WTC11 (cell line): ENCODE measurements at regions not wholly inside any gene's neighbourhood (a gene's known extent, or its start where the extent isn't known, plus 50 kb on each side); places are given as distances from the start of the nearest gene placed in this dataset.

ENCODE experiments used
- ATAC-seq: fragments of 200-7000 bp; cut with Tn5 transposase; 2 replicates; pipeline ENCODE4 v1.10.0; 2021; ENCODE audit warnings: mild to moderate bottlenecking, moderate library complexity
- CTCF ChIA-PET: fragments of 300-600 bp; sonication (Branson Sonifier 250); formaldehyde crosslinking; loops from one replicate; lab custom pipeline; 2021; ENCODE audit warnings: antibody characterized with exemption; lab: Charles Lee
- POLR2A ChIA-PET: fragments of 350-600 bp; sonication (Branson Sonifier 250); formaldehyde crosslinking; loops from one replicate; lab custom pipeline; 2021; ENCODE audit warnings: antibody characterized with exemption; lab: Charles Lee
- DNase-seq: peaks from one replicate; pipeline ENCODE4 v3.0.0; 2021; ENCODE audit warnings: low spot score
- H3K27ac Mint-ChIP-seq: 2 replicates; pipeline ENCODE4 v1.8.0; 2021; ENCODE audit warnings: mixed read lengths
- H3K27me3 Mint-ChIP-seq: 2 replicates; pipeline ENCODE4 v1.8.0; 2021; ENCODE audit warnings: low read depth, mild to moderate bottlenecking, moderate library complexity, mixed read lengths
- H3K36me3 Mint-ChIP-seq: 2 replicates; pipeline ENCODE4 v1.8.0; 2021; ENCODE audit warnings: mixed read lengths
- H3K4me1 Mint-ChIP-seq: 2 replicates; pipeline ENCODE4 v1.8.0; 2022; ENCODE audit warnings: mixed read lengths
- H3K4me3 Mint-ChIP-seq: 2 replicates; pipeline ENCODE4 v1.8.0; 2021; ENCODE audit warnings: mild to moderate bottlenecking, moderate library complexity, mixed read lengths
- H3K9me3 Mint-ChIP-seq: 2 replicates; pipeline ENCODE4 v1.8.0; 2021; ENCODE audit warnings: mixed read lengths
- ATF1 ChIP-seq: sonication (generic); formaldehyde crosslinking; IDR thresholded peaks from 2 replicates; pipeline ENCODE4 v1.8.1; 2023; ENCODE audit warnings: mild to moderate bottlenecking, moderate library complexity, missing genetic modification reagents
- CREB1 ChIP-seq: sonication (generic); formaldehyde crosslinking; IDR thresholded peaks from 2 replicates; pipeline ENCODE4 v1.8.0; 2023; ENCODE audit warnings: mild to moderate bottlenecking, missing genetic modification reagents
- EMX1 ChIP-seq: fragments of 250-450 bp; sonication (Bioruptor Pico); IDR thresholded peaks from 2 replicates; pipeline ENCODE4 v1.8.0; 2021; ENCODE audit warnings: mild to moderate bottlenecking
- FOXJ3 ChIP-seq: sonication (generic); formaldehyde crosslinking; IDR thresholded peaks from 2 replicates; pipeline ENCODE4 v1.9.0; 2021; ENCODE audit warnings: missing genetic modification reagents, mild to moderate bottlenecking, borderline replicate concordance
- HMGA2 ChIP-seq: fragments of 250-450 bp; sonication (Bioruptor Pico); IDR thresholded peaks from 2 replicates; pipeline ENCODE4 v1.4.0; 2021; ENCODE audit warnings: mild to moderate bottlenecking, moderate library complexity
- IRF2 ChIP-seq: sonication (generic); formaldehyde crosslinking; IDR thresholded peaks from 2 replicates; pipeline ENCODE4 v1.8.0; 2022; ENCODE audit warnings: low read depth, missing genetic modification reagents, borderline replicate concordance
- JUN ChIP-seq: sonication (generic); formaldehyde crosslinking; IDR thresholded peaks from 2 replicates; pipeline ENCODE4 v1.8.0; 2023; ENCODE audit warnings: mild to moderate bottlenecking, missing genetic modification reagents
- NFE2L1 ChIP-seq: sonication (generic); formaldehyde crosslinking; IDR thresholded peaks from 2 replicates; pipeline ENCODE4 v1.8.1; 2023; ENCODE audit warnings: missing genetic modification reagents
- RELA ChIP-seq: sonication (generic); formaldehyde crosslinking; IDR thresholded peaks from 2 replicates; pipeline ENCODE4 v1.8.1; 2022; ENCODE audit warnings: missing genetic modification reagents, mild to moderate bottlenecking, borderline replicate concordance
- SOX15 ChIP-seq: fragments of 250-450 bp; sonication (Bioruptor Pico); IDR thresholded peaks from 2 replicates; pipeline ENCODE4 v1.9.0; 2021; ENCODE audit warnings: mild to moderate bottlenecking
- TEAD1 ChIP-seq: sonication (generic); formaldehyde crosslinking; IDR thresholded peaks from 2 replicates; pipeline ENCODE4 v1.8.0; 2022; ENCODE audit warnings: mild to moderate bottlenecking, missing genetic modification reagents
- TEAD4 ChIP-seq: sonication (generic); formaldehyde crosslinking; IDR thresholded peaks from 2 replicates; pipeline ENCODE4 v1.8.0; 2022; ENCODE audit warnings: mild to moderate bottlenecking, missing genetic modification reagents
- ZNF138 ChIP-seq: sonication (generic); formaldehyde crosslinking; conservative IDR thresholded peaks from 2 replicates; pipeline ENCODE4 v1.8.1; 2022; ENCODE audit warnings: mild to moderate bottlenecking, moderate library complexity, missing genetic modification reagents
- ZNF232 ChIP-seq: sonication (generic); formaldehyde crosslinking; IDR thresholded peaks from 2 replicates; pipeline ENCODE4 v1.8.0; 2022; ENCODE audit warnings: mild to moderate bottlenecking, missing genetic modification reagents
- ZNF317 ChIP-seq: sonication (generic); formaldehyde crosslinking; IDR thresholded peaks from 2 replicates; pipeline ENCODE4 v1.8.1; 2023; ENCODE audit warnings: low read depth, mild to moderate bottlenecking, moderate library complexity, missing genetic modification reagents, borderline replicate concordance
- ZNF423 ChIP-seq: fragments of 250-450 bp; sonication (Bioruptor Pico); IDR thresholded peaks from 2 replicates; pipeline ENCODE4 v2.1.2; 2022; ENCODE audit warnings: mild to moderate bottlenecking, moderate library complexity
- TF ChIP-seq, protein P1 (sequence below): sonication (generic); formaldehyde crosslinking; IDR thresholded peaks from 2 replicates; pipeline ENCODE4 v1.8.1; 2022; ENCODE audit warnings: mild to moderate bottlenecking, moderate library complexity, missing genetic modification reagents
- TF ChIP-seq, protein P2 (sequence below): fragments of 250-450 bp; sonication (Bioruptor Pico); IDR thresholded peaks from 2 replicates; pipeline ENCODE4 v2.1.2; 2022; ENCODE audit warnings: mild to moderate bottlenecking, moderate library complexity
- TF ChIP-seq, protein P3 (sequence below): sonication (generic); formaldehyde crosslinking; IDR thresholded peaks from 2 replicates; pipeline ENCODE4 v1.8.0; 2022; ENCODE audit warnings: mild to moderate bottlenecking, missing genetic modification reagents
- TF ChIP-seq, protein P4 (sequence below): fragments of 250-450 bp; sonication (Bioruptor Pico); IDR thresholded peaks from 2 replicates; pipeline ENCODE4 v1.8.0; 2021; ENCODE audit warnings: mild to moderate bottlenecking
- TF ChIP-seq, protein P5 (sequence below): sonication (generic); formaldehyde crosslinking; IDR thresholded peaks from 2 replicates; pipeline ENCODE4 v1.8.0; 2022; ENCODE audit warnings: mild to moderate bottlenecking, missing genetic modification reagents
- TF ChIP-seq, protein P6 (sequence below): sonication (generic); formaldehyde crosslinking; IDR thresholded peaks from 2 replicates; pipeline ENCODE4 v1.8.0; 2022; ENCODE audit warnings: mild to moderate bottlenecking, missing genetic modification reagents

DNA sequence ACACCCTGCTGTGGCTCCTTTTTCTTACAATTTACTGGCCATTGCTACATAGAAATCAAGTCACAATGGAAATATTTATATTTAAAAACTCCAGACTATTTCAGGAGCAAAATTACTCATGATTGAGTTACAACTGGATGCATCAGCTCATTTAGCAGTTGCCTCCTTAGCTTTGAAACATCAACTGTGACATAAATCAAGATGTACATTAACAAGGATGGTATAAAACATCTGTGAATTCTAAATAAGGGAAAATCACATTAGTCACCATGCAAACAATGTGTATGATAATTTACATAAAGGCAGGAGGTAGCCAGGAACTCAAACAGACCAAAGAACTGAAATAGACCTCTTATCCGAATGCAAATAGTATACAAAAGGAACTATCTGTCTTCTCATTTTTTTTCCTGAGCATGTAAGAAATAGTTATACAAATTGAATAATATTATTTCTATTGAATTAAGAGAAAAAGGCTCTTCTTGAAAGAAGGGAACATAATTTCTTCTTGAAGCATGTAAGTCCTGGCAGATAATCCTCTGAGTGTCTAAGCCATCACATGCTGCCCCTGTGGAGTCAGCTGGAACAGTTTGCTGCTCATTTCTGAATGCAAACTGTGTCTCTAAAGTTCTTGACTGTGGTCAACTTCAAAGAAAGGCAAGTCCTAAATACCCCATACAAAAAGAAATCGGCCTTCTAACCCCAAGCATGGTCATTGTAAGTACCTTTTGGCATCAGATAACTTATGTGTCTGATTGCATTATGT, 151.2 kb downstream of the NAA11 start (continued):
- no peak for TF ChIP-seq FOXJ3
- no peak for TF ChIP-seq ZNF138 (CRISPR knock-in tag)
- TF ChIP-seq, protein P1, sequence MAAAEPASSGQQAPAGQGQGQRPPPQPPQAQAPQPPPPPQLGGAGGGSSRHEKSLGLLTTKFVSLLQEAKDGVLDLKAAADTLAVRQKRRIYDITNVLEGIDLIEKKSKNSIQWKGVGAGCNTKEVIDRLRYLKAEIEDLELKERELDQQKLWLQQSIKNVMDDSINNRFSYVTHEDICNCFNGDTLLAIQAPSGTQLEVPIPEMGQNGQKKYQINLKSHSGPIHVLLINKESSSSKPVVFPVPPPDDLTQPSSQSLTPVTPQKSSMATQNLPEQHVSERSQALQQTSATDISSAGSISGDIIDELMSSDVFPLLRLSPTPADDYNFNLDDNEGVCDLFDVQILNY (CRISPR knock-in tag): no peak
- TF ChIP-seq ZNF423 (CRISPR knock-in tag): no peak
- no peak for TF ChIP-seq JUN (CRISPR knock-in tag)
- TF ChIP-seq, protein P2, sequence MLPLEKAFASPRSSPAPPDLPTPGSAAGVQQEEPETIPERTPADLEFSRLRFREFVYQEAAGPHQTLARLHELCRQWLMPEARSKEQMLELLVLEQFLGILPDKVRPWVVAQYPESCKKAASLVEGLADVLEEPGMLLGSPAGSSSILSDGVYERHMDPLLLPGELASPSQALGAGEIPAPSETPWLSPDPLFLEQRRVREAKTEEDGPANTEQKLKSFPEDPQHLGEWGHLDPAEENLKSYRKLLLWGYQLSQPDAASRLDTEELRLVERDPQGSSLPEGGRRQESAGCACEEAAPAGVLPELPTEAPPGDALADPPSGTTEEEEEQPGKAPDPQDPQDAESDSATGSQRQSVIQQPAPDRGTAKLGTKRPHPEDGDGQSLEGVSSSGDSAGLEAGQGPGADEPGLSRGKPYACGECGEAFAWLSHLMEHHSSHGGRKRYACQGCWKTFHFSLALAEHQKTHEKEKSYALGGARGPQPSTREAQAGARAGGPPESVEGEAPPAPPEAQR (CRISPR knock-in tag): no peak
- TF ChIP-seq ATF1 (CRISPR knock-in tag): no peak
- TF ChIP-seq IRF2 (CRISPR knock-in tag): no peak

DNA sequence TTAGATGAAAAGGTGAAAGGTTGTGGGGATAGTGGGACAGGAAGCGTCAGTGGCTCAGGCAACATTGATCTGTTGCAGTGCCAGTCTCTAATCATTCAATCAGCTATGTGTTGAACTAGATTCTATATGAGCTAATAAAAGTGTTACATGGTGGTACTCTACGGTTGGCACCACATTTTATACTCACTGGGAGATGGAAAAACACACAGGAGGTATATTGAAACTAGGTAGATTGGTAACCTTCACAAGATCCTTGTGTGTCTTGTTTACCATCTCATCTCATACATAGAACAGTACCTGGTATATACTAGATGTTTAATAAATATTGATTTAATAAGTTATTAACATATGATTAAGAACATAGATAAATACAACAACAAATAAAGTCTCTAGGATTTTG, 152.7 kb downstream of the NAA11 start:
- peaks cover 5% of the 10 kb centered on the region; the same call in 1 of the 2 replicates for H3K4me1 Mint-ChIP-seq
- no peak for ATAC-seq
- H3K4me3 Mint-ChIP-seq: no peak overlapping the region
- H3K27me3 Mint-ChIP-seq: no peaks in the 10 kb centered on the region
- peaks cover 17% of the 10 kb centered on the region for H3K9me3 Mint-ChIP-seq
- TF ChIP-seq SOX15 (CRISPR knock-in tag) (no peak), IRF2 (CRISPR knock-in tag) (no peak), RELA (CRISPR knock-in tag) (no peak), ZNF232 (CRISPR knock-in tag) (no peak), TEAD1 (CRISPR knock-in tag) (no peak), JUN (CRISPR knock-in tag) (no peak), EMX1 (CRISPR knock-in tag) (no peak)
- TF ChIP-seq, protein P3, sequence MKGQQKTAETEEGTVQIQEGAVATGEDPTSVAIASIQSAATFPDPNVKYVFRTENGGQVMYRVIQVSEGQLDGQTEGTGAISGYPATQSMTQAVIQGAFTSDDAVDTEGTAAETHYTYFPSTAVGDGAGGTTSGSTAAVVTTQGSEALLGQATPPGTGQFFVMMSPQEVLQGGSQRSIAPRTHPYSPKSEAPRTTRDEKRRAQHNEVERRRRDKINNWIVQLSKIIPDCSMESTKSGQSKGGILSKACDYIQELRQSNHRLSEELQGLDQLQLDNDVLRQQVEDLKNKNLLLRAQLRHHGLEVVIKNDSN (CRISPR knock-in tag): no peak
- TF ChIP-seq, protein P4, sequence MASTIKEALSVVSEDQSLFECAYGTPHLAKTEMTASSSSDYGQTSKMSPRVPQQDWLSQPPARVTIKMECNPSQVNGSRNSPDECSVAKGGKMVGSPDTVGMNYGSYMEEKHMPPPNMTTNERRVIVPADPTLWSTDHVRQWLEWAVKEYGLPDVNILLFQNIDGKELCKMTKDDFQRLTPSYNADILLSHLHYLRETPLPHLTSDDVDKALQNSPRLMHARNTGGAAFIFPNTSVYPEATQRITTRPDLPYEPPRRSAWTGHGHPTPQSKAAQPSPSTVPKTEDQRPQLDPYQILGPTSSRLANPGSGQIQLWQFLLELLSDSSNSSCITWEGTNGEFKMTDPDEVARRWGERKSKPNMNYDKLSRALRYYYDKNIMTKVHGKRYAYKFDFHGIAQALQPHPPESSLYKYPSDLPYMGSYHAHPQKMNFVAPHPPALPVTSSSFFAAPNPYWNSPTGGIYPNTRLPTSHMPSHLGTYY (CRISPR knock-in tag): no peak
- TF ChIP-seq, protein P5, sequence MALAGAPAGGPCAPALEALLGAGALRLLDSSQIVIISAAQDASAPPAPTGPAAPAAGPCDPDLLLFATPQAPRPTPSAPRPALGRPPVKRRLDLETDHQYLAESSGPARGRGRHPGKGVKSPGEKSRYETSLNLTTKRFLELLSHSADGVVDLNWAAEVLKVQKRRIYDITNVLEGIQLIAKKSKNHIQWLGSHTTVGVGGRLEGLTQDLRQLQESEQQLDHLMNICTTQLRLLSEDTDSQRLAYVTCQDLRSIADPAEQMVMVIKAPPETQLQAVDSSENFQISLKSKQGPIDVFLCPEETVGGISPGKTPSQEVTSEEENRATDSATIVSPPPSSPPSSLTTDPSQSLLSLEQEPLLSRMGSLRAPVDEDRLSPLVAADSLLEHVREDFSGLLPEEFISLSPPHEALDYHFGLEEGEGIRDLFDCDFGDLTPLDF (CRISPR knock-in tag): no peak
- TF ChIP-seq, protein P2 (CRISPR knock-in tag): no peak
- DNase-seq: no peak
- no peak overlapping the region for H3K27ac Mint-ChIP-seq
- no peaks in the 10 kb centered on the region for H3K36me3 Mint-ChIP-seq
- ChIA-PET POLR2A (no interaction called here), CTCF (no interaction called here)

DNA sequence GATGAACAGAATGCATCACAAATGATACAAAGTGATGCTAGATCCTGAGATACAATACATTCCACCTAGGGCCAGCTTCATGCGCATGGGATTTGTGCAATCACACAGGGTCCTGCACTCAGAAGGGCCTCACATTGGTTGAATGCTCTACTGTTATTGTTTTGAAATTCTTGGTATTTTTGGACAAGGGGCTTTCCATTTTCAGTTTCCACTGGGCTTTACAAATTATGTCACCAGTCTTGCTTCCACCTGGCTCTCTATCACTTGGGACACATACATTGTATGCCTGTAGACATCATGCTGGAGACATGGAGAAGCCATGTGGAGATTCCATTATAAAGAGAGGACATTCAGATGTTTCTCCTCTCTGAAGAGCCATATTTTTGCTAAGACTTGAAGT, 155.8 kb downstream of the NAA11 start:
- H3K4me1 Mint-ChIP-seq: no peaks in the 10 kb centered on the region
- DNase-seq (no peak), ATAC-seq (no peak)
- POLR2A ChIA-PET: no interaction called here
- no peak overlapping the region for H3K4me3 Mint-ChIP-seq
- H3K9me3 Mint-ChIP-seq: peaks cover 26% of the 10 kb centered on the region
- no peak overlapping the region for H3K27ac Mint-ChIP-seq
- no peaks in the 10 kb centered on the region for H3K36me3 Mint-ChIP-seq
- H3K27me3 Mint-ChIP-seq: no peaks in the 10 kb centered on the region
- CTCF ChIA-PET: no interaction called here
- no peak for TF ChIP-seq CREB1 (CRISPR knock-in tag)
- TF ChIP-seq NFE2L1 (CRISPR knock-in tag): no peak
- no peak for TF ChIP-seq HMGA2 (CRISPR knock-in tag)
- TF ChIP-seq, protein P6, sequence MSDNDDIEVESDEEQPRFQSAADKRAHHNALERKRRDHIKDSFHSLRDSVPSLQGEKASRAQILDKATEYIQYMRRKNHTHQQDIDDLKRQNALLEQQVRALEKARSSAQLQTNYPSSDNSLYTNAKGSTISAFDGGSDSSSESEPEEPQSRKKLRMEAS: no peak
- TF ChIP-seq ZNF317 (CRISPR knock-in tag): no peak
- TF ChIP-seq, protein P5 (CRISPR knock-in tag): no peak
- no peak for TF ChIP-seq TEAD4 (CRISPR knock-in tag)
- no peak for TF ChIP-seq ZNF232 (CRISPR knock-in tag)
